Lung microvascular endothelial cell (primary cell): ENCODE measurements at regions not wholly inside any gene's neighbourhood (a gene's known extent, or its start where the extent isn't known, plus 50 kb on each side); places are given as distances from the start of the nearest gene placed in this dataset.
"Not testable (repeated sequence)": the region's sequence is repeated elsewhere in the genome, so short reads cannot be mapped to it uniquely, and the experiment has no call there.

Experiments
- DNase-seq, 2 donors: peaks; one replicate each; pipeline versions ENCODE4 v3.0.0 to v3.0.0-alpha.2; 2010; ENCODE audit warnings: low read depth in 2 of 2

DNA sequence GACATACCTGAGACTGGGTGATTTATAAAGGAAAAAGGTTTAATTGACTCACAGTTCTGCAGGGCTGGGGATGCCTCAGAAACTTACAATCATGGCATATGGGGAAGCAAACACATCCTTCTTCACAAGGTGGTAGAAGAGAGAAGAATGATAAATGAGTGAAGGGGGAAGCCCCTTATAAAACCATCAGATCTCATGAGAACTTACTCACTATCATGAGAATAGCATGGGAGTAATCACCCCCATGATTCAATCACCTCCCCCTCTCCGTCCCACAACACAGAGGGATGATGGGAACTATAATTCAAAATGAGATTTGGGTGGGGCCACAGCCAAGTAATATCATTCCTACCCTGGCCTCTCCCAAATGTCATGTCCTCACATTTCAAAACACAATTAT lies 1206.0 kb upstream of the CELF4 start:
- DNase-seq: not testable (repeated sequence)

DNA sequence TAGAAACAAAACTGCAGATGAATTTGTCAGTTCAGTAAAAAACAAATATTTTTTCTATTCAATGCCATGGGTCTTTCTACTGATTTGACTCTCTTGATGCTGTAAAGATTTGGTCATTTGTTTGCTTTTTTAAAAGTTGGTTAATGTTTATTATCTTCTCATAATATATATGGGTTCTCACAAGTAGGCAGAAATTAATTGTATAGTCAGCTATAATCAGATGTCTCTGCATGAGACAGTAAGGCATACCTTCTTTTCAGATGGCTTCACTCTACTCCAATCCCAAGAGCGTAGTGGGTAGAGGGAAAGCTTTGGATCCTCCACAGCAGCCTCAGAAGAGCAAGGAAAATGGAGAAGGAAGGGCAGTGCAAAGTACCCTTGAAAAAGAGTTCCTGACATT lies 1202.9 kb upstream of the CELF4 start:
- no peak for DNase-seq

DNA sequence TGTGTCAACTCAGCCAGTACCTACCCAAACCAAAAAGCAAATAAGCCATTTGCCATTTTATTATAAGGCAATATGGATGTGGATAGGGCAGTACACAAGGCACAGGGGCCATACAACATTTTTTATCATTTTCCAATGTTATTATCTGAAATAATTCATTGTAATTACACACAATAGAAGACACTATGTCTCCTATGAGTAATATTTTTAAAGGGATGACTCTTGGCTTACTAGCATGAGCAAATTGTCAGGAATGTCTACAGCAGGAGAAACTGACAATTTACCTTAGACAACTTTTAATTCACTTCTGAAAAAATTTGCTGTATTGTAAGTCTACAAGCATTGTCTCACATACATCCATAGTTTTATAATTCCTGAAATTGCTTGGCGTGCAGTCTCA lies 1193.9 kb upstream of the CELF4 start:
- DNase-seq: no peak

DNA sequence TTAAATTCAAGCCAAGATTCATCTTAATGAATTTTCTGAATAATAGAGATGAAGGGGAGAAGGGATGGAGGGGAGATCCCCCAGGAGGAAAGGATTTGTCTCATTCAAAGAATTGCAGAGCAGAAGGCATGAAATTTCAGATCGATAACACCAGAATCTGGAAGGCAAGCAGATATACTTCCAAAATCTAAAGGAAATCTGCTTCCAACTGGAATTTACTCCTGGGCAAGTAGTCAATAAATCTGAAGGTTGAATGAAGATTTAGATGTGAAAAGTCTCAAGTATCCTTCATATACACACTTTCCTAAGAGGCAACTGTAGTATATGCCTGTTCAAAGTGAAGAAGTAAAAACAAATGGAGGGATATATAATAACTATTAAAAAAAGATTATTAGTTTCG lies 1190.8 kb upstream of the CELF4 start:
- DNase-seq: no peak

DNA sequence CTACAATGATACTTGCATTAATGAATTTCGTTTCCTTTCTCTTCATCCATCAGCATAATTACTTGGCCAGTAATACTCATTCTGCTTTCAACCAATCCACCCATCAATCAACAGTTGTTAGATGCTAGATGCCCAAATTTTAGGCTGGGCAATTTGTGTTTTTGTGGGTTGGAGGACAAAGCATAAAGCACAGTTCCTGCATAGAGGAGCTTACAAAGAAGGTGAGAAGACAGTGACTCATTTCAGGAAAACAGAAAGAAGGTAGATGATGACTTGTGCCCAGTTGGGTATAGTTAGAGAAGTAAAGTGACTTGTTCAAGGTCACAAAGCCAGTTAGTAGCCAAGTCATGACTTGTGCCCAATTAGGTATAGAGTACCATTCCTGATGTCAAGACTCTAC lies 1186.8 kb upstream of the CELF4 start:
- no peak for DNase-seq

DNA sequence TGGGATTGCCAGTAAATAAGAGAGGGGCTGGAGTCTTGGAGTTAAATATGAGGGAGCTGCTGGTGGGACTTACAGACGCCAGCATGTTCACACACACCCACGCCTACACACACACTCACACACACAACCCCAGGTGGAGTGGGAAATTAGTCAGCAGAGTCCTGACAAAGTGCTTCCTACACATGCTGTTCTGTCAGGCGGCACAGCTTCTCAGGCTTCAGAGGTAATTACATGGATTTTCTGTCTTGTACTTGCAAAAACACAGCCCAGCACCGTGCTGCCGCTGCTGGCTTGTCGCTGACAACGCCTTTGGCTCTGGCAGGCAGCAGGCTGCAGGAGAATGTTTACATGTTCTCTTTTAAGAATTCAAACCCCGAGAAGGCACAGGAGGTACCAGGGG lies 1186.3 kb upstream of the CELF4 start:
- no peak for DNase-seq

DNA sequence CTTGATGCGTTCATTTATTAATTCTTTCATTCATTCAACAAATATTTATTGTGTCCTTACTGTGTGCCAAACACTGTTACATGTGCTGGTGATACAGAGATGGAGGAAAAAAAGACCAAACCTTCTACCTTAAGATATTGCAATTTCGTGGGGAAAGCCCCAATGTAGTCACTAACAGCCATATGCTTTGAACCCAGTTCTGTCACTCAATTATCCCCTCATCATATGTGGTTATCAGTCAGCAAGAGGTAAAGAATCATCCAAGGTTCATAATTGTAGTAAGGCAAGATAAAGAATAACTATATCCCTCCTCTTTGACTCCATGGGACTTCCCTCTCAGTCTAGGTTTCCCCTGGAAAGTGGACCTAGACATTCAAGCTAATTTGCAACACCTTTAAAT lies 1185.6 kb upstream of the CELF4 start:
- no peak for DNase-seq

DNA sequence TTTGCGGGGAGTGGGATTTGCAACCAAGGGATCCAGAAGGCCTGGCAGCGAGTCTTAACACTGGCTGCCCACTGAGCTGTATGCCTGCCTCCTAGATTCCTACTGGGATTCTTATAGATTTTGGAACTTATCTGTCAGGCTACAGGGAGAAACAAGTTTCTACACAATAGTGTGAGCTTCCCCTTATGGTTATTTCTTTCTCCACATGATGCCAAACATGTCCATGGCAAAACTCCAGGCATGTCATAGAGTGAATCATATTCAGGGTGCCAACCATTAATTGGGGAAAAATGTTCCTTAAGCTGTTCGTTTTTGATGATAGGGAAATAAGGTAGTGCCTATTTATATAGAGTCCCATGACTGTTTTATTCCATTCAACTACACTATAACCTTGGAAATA lies 1185.2 kb upstream of the CELF4 start:
- no peak for DNase-seq

DNA sequence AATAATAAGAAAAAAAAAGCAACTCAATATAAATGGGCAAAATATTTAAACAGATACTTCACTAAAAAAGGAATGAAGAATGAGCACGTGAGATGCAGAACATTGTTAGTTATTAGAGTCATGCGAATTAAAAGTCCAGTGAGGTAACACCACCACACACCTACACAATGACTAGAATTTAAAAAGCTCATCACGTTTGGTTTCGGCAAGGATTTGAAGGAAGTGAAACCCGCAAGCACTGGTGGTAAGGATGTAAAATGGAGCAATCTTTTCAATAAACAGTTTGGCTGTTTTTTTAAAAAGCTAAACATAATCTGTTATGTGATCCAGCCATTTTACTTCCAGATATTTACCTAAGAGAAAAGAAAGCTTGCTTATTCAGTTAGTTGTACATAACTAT lies 1181.6 kb upstream of the CELF4 start:
- no peak for DNase-seq

DNA sequence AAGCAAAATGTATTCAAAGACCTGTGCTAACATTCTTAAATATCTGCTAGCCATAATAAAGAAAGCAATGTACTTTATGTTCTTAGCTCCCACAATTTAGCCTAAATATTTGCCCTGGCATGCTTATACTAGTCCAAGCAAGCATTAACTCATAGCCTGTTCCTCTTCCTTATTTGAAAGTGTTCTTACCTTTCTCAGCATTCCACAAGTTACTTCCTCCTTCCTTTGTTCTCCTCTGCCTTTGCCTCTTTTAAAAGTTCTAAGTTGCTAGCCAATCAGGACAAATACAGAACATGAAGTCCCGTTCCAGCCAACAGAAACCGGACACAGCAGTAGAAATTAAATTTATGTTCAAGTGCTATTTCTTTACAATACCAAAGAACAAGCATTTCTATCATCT lies 1154.6 kb upstream of the CELF4 start:
- not testable (repeated sequence) for DNase-seq

DNA sequence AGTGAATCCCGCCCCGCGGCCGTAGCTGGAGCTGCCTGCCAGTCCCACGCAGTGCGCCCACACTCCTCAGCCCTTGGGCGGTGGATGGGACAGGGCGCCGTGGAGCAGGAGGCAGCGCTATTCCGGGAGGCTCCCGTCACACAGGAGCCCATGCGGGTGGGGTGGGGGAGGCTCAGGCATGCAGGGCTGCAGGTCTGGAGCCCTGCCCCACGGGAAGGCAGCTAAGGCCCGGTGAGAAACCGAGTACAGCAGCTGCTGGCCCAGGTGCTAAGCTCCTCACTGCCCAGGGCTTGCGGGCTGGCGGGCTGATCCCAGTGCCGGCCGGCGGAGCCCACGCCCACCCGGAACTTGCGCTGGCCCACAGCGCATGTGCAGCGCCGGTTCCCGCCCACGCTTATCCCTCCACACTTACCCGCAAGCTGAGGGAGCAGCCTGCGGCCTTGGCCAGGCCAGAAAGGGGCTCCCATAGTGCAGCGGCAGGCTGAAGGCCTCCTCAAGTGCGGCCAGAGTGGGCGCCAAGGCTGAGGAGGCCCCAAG lies 1152.8 kb upstream of the CELF4 start:
- DNase-seq: no peak

DNA sequence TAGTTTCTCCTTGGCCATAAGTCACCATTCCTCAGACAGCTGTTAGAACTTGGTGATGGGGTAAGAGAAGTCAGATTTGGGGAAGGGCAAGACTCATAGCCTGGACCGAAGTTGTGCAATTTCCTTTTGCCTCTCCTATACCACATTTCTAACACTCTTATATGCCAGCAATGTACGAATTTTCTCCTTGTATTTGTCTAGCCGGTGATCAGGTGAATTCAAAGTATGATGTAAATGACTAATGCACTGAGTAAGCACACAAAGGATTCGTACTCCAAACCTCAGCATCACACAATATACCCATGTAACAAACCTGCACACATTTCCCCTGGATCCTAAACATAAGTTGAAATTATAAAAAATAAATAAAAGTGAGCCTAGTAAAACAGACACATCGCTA lies 1143.5 kb upstream of the CELF4 start:
- no peak for DNase-seq

DNA sequence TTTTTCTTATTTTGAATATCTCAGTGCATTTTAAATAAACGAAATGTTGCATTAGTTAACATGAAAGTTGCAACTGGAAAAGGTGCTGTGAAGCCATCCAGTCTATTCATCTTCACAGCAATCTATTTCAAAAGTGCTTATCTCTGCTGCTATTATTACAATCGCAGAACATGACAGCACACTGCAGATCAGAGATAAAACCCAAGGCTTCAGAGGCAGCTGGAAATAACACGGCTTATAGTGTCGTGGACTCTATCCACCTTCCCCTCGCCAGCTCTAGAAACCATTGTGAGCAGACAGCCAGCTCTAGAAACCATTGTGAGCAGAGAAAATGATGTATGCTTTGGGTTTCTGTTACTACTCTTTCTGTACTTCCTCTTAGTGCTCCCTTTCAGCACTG lies 1140.8 kb upstream of the CELF4 start:
- DNase-seq: no peak

DNA sequence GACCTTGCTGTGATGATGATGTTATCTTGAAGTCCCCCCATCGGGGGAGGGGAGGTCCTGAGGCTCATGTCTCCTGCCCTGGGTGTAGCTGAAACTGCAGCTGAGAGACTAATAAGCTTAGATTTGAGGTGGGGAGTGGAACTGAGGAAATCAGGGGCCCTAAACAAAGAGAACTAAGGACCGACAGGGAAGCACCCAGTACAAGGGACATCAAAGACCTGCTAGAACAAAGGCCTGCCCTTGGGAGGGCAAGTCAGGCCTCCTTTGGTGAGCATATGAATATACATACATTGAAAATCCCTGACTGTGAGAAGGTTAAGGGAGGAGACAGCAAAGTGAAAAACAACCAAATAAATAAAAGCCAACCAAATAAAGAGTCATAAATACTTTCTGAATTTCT lies 1132.5 kb upstream of the CELF4 start:
- no peak for DNase-seq

DNA sequence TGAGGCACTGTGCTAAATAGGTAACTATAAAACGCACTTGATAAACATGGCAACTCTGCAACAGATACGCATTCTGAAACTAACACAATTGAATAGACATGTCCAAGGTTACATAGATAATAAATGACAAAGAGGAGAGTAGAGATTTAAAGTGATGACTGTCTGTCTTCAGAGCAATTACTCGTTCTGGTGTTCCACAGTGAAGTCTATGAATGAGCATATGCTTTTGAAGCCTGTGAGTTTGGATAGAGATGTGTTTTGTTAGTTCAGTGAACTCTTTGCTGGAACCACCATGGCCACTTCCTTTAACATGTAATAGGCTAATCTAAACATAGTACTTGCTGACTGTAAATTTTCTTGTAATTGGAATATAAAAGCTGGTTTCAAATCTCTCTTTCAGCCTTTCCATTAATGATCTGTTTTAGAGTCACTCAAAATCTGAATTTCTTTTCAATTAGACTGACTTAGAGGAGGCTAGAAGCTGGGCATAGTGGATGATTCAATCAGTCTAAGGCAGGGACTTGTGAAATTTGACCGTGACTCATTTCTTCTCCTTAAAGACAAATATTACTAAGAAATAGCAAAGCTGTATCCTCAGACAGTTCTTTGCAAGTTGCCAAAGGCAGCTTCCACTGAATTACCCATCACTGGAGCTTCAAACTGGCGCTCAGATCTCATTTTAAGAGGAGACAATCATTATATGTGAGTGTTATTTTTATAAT lies 1130.1 kb upstream of the CELF4 start:
- DNase-seq: no peak

DNA sequence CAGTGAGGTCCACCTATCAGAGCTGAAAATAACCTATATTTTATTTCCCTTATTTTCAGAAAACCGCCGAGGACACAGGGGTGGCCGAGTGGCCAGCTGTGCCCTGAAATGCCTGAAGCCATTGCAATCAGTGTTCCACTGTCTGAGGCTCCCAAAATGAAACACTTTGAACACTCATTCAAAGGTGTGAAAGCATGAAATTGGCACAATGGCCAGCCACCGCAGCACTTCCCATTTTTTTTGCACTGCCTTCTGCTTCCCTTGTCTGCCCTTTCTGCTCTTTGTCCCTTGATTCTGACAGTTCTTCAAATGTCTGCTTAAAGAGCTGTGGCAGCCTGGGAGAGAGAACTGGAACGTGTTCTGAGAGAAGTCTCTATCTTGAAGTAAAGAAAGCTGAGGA lies 1127.5 kb upstream of the CELF4 start:
- DNase-seq: no peak

DNA sequence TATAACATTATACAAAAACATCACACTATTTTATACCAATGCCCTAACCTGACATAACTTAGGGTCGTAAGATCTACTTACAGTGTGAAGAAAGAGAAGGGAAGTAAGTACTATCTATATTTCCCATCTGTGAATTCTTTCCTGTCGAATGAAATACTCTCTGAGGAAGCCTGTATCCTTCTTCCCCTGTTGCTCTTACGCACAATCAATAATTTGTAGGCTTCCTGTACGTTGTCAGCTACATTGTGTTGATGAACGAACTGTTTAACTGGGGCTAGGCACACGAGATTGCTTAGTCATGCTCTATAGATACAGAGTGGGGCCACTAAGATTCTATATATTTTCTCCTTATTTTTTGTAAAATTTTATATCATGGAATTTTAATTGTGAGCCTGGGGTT lies 1125.0 kb upstream of the CELF4 start:
- no peak for DNase-seq

DNA sequence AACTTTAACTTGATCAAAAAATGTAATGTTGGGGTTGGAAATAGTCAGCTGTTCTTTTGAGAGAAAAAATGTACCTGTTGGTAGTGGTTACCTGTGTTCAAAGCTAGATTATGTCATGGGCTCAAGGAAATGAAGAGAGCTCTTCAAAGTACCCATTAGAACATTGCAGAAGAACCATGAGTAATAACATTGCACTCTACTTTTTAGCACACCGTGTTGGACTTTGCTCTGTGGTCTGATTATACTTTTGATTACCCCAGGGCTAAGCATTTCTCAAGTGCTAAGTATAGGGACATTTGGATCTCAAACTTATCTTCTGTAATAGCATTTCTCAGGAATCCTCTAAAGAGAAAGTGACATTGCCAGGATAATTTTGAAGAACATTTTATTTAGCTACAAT lies 1122.8 kb upstream of the CELF4 start:
- no peak for DNase-seq

DNA sequence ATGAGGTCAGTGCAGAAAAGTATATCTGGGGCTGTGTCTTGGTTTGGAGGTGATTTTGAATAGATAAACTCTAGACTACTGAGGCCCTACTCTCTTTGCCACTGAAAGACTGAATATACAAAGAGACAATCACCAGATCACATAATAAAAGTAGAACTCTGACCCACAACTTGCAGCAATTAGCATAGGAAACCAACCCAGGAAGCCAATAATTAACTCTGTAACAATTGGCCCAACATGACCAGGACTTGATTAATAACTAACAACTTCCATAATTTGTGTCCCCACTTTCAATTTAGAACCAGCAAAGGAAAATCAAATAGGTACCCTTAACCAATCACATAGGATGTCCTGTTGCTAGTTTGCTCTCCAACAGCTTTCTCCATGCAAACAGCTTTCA lies 1104.9 kb upstream of the CELF4 start:
- no peak for DNase-seq

DNA sequence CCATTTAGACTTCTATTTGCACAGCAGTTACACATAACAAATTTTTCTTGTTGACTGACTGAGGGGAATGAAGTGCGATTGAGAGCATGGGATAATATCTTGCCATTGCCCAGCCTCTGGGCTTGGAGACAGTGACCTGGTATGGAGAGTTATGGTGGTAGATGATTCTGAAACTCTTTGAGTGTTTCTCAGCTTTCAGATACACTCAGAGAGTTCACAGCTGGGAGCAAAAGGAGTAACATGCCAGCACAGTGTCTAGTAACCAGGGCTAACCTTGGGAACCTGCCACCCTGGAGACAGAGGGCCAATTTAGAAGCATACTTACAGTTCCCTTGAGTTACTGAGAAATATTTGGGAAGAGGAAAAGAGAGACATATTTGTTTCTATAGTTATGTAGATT lies 1099.3 kb upstream of the CELF4 start:
- no peak for DNase-seq

DNA sequence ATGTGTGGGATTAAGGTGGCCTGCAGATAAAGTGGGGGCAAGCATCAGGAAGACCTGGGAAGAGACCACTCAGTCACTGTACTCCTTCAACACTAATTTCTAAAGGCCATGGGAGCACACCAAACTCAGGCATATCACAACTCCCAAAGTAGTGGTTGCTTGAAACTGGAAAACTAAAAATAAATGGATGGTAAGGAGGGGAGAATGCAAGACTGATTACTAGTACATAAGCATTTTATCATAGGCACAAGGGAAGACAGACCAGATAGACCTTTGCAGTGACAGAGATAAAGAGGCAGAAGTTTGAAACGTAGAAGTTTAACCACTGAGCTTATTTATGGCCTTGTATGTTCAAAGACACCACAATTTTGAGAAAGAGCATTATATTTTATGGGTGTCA lies 1098.1 kb upstream of the CELF4 start:
- DNase-seq: no peak

DNA sequence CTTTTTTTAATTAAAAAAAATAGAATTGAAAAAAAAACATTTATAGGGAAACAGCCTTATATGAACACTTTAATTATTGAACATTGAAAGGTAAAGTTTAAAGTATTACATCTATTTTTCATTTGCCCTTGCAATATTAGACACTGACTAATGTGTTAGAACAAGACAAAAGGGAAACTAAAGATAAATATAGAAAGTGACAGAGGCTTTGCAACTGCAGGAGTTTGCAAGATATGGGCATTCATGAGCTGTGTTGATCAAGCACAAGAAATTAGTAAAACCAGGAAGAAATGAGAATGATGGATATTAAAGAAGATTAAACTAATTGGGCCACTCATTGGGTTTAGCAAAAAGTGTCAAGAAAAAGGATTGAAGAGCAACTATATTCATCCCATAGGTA lies 1097.7 kb upstream of the CELF4 start:
- DNase-seq: no peak

DNA sequence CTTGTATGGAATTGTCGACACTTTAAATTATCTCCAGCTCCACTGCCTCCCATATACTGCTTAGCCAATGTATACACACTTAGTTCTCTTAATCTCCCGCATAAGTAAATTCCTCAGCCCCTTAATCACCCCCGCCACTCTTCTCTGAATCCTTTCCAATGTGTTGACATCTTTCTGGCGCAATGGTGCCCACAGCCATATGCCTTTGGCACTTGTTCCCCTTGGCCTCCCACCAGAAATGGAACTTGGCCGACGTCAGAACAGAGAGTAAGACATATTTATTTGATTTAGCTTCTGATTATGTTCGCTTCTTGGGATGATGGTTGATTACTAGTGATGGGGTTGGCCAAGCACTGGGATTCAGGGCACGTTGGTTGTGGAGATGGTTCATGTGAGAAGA lies 1089.3 kb upstream of the CELF4 start:
- DNase-seq: no peak

DNA sequence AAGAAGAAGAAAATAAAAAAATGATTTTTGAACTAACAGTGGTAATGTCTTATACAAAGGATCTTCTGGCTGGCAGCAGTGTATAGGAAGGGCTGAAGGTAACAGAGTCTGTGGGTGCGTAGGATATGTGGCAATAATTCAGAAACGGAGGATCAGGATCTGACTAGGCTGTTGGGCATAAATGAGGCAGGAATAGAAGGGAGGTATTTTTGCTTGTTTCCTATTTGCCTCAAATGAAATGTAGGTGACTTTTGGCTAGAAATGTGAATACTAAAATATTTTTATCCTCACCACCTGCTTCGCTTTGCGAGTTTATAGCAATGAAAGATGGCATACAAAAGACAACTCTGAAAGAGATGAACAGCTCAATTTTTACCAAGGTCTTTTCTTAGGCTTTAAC lies 1086.1 kb upstream of the CELF4 start:
- no peak for DNase-seq
